Suprapubic skin (tissue), 4 donors: ENCODE measurements at regions not wholly inside any gene's neighbourhood (a gene's known extent, or its start where the extent isn't known, plus 50 kb on each side); places are given as distances from the start of the nearest gene placed in this dataset.

ENCODE experiments used
- DNase-seq, 2 donors: peaks; one replicate each; pipeline ENCODE4 v3.0.0-alpha.2; 2019; ENCODE audit warnings: low spot score in 2 of 2
- H3K27ac ChIP-seq: fragments of 200-600 bp; sonication (generic); one replicate; pipeline ENCODE4 v1.5.1; 2019
- H3K27me3 ChIP-seq: fragments of 200-600 bp; sonication (generic); one replicate; pipeline ENCODE4 v1.5.1; 2019
- H3K36me3 ChIP-seq: fragments of 200-600 bp; sonication (generic); one replicate; pipeline ENCODE4 v1.5.1; 2019
- H3K4me1 ChIP-seq: fragments of 200-600 bp; sonication (generic); one replicate; pipeline ENCODE4 v1.5.1; 2019
- H3K4me3 ChIP-seq: fragments of 200-600 bp; sonication (generic); one replicate; pipeline ENCODE4 v1.5.1; 2019; ENCODE audit warnings: mild to moderate bottlenecking
- H3K9me3 ChIP-seq: fragments of 200-600 bp; sonication (generic); one replicate; pipeline ENCODE4 v1.5.1; 2019
- CTCF ChIP-seq, 2 donors: fragments of 200-600 bp in 1 of 2; fragments of 450-650 bp in 1 of 2; sonication (generic) in 1 of 2; IDR thresholded peaks; one replicate each; pipeline ENCODE4 v1.5.1; 2016 to 2019; ENCODE audit warnings: antibody characterized with exemption in 2 of 2, mild to moderate bottlenecking in 1 of 2, moderate library complexity in 1 of 2
- EP300 ChIP-seq: sonication (generic); formaldehyde crosslinking; IDR thresholded peaks from one replicate; pipeline ENCODE4 v1.6.1; 2017; ENCODE audit warnings: antibody characterized with exemption
- POLR2A ChIP-seq, 2 donors: fragments of 450-650 bp; IDR thresholded peaks; one replicate each; pipeline ENCODE4 v1.6.1; 2017; ENCODE audit warnings: antibody characterized with exemption in 2 of 2, mild to moderate bottlenecking in 2 of 2, moderate library complexity in 2 of 2
- POLR2AphosphoS5 ChIP-seq, 3 donors: sonication (generic); formaldehyde crosslinking; IDR thresholded peaks; one replicate each; pipeline ENCODE4 v1.6.1; 2017; ENCODE audit warnings: antibody characterized with exemption in 3 of 3
- WGBS: methylation state at CpG from one replicate; pipeline ENCODE4 v1.1.5; 2018; 5-methylcytosine and 5-hydroxymethylcytosine counted together

- no peak for DNase-seq
- TF ChIP-seq POLR2AphosphoS5 (IDR thresholded peaks at IDR 0.05) (no peak), POLR2A (IDR thresholded peaks at IDR 0.05) (no peak), CTCF (IDR thresholded peaks at IDR 0.05) (no peak), EP300 (no peak)
- no peak overlapping the region for H3K4me3 ChIP-seq
- H3K27me3 ChIP-seq: no peaks in the 10 kb centered on the region
- no peaks in the 10 kb centered on the region for H3K9me3 ChIP-seq
- 62% methylated on average over 2 of the region's 2 CpGs for WGBS
- no peaks in the 10 kb centered on the region for H3K36me3 ChIP-seq
- no peaks in the 10 kb centered on the region for H3K4me1 ChIP-seq
- no peak overlapping the region for H3K27ac ChIP-seq
Measured at GRCh38 chr6:48714699-48715098, 603.7 kb upstream of the PTCHD4 start.

GRCh38 chr6:48714250-48714649 is 603.3 kb upstream of the PTCHD4 start:
- Histone ChIP-seq H3K4me1 (no peaks in the 10 kb centered on the region), H3K36me3 (no peaks in the 10 kb centered on the region), H3K27ac (no peak overlapping the region), H3K9me3 (no peaks in the 10 kb centered on the region), H3K27me3 (no peaks in the 10 kb centered on the region), H3K4me3 (no peak overlapping the region)
- WGBS: 64% methylated on average over 2 of the region's 2 CpGs
- no peak for DNase-seq
- TF ChIP-seq POLR2AphosphoS5 (IDR thresholded peaks at IDR 0.05) (no peak), CTCF (IDR thresholded peaks at IDR 0.05) (no peak), EP300 (no peak), POLR2A (IDR thresholded peaks at IDR 0.05) (no peak)

- DNase-seq: no peak
- Histone ChIP-seq H3K4me1 (no peaks in the 10 kb centered on the region), H3K4me3 (no peak overlapping the region), H3K36me3 (no peaks in the 10 kb centered on the region), H3K27ac (no peak overlapping the region), H3K27me3 (no peaks in the 10 kb centered on the region), H3K9me3 (no peaks in the 10 kb centered on the region)
- TF ChIP-seq POLR2AphosphoS5 (IDR thresholded peaks at IDR 0.05) (no peak), EP300 (no peak), POLR2A (IDR thresholded peaks at IDR 0.05) (no peak), CTCF (IDR thresholded peaks at IDR 0.05) (no peak)
- WGBS: 82% methylated on average over 2 of the region's 2 CpGs
Measured at GRCh38 chr6:48713612-48714011, 602.6 kb upstream of the PTCHD4 start.

GRCh38 chr6:48706310-48706709 is 595.3 kb upstream of the PTCHD4 start:
- Histone ChIP-seq H3K36me3 (no peaks in the 10 kb centered on the region), H3K9me3 (no peaks in the 10 kb centered on the region), H3K27me3 (no peaks in the 10 kb centered on the region), H3K27ac (no peak overlapping the region), H3K4me1 (no peaks in the 10 kb centered on the region), H3K4me3 (no peak overlapping the region)
- TF ChIP-seq POLR2A (IDR thresholded peaks at IDR 0.05): no peak
- DNase-seq: no peak

- no peaks in the 10 kb centered on the region for H3K4me1 ChIP-seq
- TF ChIP-seq CTCF (IDR thresholded peaks at IDR 0.05): no peak
- no peak for TF ChIP-seq POLR2AphosphoS5 (IDR thresholded peaks at IDR 0.05)
- no peak for TF ChIP-seq POLR2A (IDR thresholded peaks at IDR 0.05)
- TF ChIP-seq EP300: no peak
- 97% methylated on average over 9 of the region's 15 CpGs for WGBS
- H3K4me3 ChIP-seq: no peak overlapping the region
- H3K36me3 ChIP-seq: no peaks in the 10 kb centered on the region
- H3K27me3 ChIP-seq: no peaks in the 10 kb centered on the region
- H3K27ac ChIP-seq: no peak overlapping the region
- H3K9me3 ChIP-seq: no peaks in the 10 kb centered on the region
- DNase-seq: no peak
Measured at GRCh38 chr6:48701572-48701971, 590.6 kb upstream of the PTCHD4 start.

- Histone ChIP-seq H3K9me3 (peaks cover 7% of the 10 kb centered on the region), H3K27me3 (no peaks in the 10 kb centered on the region), H3K4me3 (no peak overlapping the region), H3K27ac (no peak overlapping the region), H3K4me1 (no peaks in the 10 kb centered on the region), H3K36me3 (no peaks in the 10 kb centered on the region)
- TF ChIP-seq EP300 (no peak), POLR2AphosphoS5 (IDR thresholded peaks at IDR 0.05) (no peak), CTCF (IDR thresholded peaks at IDR 0.05) (no peak), POLR2A (IDR thresholded peaks at IDR 0.05) (no peak)
- WGBS: 90% methylated on average over 3 of the region's 3 CpGs
- DNase-seq: no peak
Measured at GRCh38 chr6:48695872-48696271, 584.9 kb upstream of the PTCHD4 start.
